Superior temporal gyrus (tissue), 1 donor: ENCODE measurements at regions not wholly inside any gene's neighbourhood (a gene's known extent, or its start where the extent isn't known, plus 50 kb on each side); places are given as distances from the start of the nearest gene placed in this dataset.
"Not testable (repeated sequence)": the region's sequence is repeated elsewhere in the genome, so short reads cannot be mapped to it uniquely, and the experiment has no call there.

ENCODE experiments used
- DNase-seq: peaks from one replicate; pipeline ENCODE4 v3.0.0-alpha.2; 2016; ENCODE audit errors: extremely low spot score

DNA sequence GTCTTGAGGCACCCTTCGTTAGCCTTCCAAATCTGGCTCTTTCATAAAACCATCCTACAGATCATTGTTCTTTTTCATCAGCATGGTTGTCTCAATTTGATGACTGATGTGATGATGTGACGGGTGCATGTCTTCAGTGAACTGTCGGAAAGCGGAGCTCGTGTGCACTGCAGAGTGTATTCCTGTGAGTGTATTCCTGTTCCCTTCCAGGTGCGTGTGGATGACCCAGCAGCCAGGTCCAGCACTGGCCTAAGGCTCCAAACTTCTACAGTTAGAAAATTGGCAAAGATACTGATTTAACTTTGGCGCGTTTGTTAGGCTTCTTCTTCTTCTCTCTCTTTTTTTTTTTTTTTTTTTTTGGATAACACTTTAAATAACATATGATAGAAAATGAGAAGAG lies 314.8 kb upstream of the SPATA31A3 start:
- DNase-seq, result not testable (repeated sequence)

DNA sequence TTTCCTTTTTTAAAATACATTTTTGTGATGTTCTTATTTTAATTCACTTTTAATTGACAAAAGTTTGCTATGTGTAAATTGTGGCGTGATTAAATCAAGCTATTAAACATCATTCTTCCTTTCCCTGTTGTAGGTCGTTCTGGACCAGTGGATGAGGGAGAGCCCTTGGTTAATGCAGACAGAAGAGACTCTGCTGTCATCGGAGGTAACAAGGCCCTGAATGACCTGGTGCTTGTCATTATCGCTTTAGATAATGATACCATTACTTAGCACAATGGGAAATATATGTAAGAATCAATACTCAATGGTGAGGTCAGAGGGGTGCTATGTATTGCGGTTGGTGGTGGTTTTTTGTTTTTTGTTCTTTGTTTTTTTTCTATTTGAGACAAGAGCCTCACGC lies 296.4 kb upstream of the SPATA31A3 start:
- DNase-seq, result not testable (repeated sequence)

DNA sequence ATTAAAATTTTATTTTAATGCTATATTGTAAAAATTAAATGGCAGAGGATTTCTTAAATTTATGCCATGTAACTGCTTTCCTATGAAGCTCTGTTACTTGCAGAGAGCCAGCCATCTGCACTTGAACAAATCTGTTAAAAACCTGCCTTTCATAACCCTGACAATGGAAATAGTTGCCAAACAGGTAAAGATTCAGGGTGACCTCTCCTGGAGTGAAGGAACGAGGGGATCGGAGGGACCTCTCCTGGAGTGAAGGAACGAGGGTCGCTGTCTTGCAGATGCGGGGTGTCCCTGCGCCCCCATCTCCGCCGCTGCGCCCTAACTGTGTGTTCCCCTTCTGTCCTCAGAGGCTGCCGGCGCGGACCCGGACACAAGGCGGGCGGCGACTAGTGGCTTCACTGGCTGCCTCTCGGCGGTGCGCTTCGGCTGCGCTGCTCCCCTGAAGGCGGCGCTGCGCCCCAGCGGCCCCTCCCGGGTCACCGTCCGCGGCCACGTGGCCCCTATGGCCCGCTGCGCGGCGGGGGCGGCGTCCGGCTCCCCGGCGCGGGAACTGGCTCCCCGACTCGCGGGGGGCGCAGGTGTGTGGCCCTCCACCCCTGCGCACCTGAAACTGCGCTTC lies 295.9 kb upstream of the SPATA31A3 start:
- DNase-seq, result not testable (repeated sequence)

- not testable (repeated sequence) for DNase-seq
These were observed 291.9 kb upstream of the SPATA31A3 start for GRCh38 chr9:67284299-67284698.

DNA sequence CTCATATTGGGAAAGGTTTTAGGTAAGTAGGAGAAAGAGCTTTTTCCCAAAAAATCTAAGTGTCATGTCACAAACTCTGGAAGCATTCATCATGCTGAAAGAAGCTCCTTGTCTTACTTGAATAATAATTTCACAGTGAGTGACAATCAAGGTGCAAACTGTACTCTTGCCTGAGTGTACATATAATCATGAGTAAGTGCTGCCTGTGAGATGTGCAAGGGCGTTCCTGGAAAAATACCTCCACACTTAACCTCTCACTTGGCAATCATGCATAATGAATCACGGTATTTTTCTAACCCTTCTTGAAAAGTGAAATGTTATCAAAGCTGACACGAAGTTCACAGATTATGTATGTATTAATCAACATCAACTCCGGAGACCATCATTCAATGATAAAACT lies 289.2 kb upstream of the SPATA31A3 start:
- DNase-seq, result not testable (repeated sequence)

GRCh38 chr9:67269692-67270091 lies 277.3 kb upstream of the SPATA31A3 start:
- DNase-seq, result not testable (repeated sequence)

- not testable (repeated sequence) for DNase-seq
These were observed 265.5 kb upstream of the SPATA31A3 start for GRCh38 chr9:67257894-67258293.

GRCh38 chr9:67248967-67249366 lies 256.6 kb upstream of the SPATA31A3 start:
- not testable (repeated sequence) for DNase-seq

- not testable (repeated sequence) for DNase-seq
These were observed 219.7 kb upstream of the SPATA31A3 start for GRCh38 chr9:67212073-67212472.

DNA sequence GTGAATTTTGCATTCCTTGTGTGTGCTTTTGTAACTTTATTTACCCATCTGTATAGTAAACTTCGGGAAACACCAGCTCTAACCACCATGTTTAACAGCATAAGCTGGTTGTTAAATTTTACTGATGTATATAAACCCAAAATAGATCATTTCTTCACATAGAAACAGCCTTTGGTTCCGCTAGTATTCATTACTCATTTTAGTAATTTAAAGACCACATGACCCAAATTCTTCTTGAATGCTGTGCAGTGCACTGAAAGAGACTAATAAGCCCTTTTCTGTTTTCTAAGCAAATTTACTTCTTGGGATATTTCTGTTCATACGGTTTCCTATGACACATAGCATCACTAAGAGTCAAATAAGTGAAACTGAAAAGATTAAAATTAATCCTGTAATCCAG lies 218.5 kb upstream of the SPATA31A3 start:
- DNase-seq, result not testable (repeated sequence)

DNA sequence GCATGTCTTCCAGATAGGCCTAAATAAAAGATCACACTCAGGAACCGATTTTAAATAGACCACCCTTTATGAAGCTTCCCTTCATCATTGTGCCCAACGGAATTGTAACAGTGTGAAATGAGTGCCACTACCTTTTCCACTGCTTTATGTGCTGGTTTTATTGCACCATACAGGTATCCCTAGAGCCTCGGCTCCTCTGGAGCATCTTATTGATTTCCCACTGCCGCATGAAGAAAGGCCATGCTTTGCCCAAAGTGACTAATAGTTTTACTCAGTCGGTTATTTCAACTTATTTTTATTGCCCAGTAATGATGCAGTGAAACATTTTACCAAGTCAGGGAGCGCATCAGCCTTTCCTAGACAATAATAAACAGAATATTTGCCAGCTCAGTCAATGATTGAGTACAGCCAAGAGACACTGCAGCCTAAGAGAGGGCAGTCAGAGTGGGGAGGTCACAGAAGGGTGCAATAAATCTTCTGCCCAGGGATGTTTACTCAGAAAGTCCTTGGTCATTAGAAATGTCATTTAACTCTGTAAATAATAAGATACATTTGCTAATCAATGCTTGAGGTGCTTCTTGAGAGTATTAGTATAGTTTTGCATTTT lies 216.6 kb upstream of the SPATA31A3 start:
- not testable (repeated sequence) for DNase-seq

GRCh38 chr9:67196135-67196534 lies 203.8 kb upstream of the SPATA31A3 start:
- DNase-seq, result not testable (repeated sequence)

- not testable (repeated sequence) for DNase-seq
These were observed 203.0 kb upstream of the SPATA31A3 start for GRCh38 chr9:67195357-67195756.

GRCh38 chr9:67179185-67179584 lies 186.8 kb upstream of the SPATA31A3 start:
- DNase-seq, result not testable (repeated sequence)

DNA sequence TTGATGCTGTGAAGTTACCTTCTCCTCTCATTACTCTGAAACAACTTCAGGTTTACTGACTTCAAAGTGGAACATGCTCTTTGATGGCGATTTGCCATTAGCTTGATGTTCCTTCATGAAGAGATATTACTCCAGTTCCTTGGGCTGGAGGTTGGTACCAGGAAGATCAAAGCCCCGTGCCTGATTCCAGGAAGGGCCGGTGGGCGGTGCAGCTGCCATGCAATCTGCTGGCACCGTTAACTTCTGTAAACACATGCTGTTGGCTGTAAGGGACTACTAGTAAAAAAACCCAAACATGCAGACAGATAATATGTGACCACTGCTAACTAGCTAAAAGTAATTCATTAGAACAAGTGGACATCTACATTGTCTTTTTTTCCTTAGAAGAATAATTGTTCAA lies 182.8 kb upstream of the SPATA31A3 start:
- DNase-seq, result not testable (repeated sequence)

- DNase-seq, result not testable (repeated sequence)
These were observed 179.4 kb upstream of the SPATA31A3 start for GRCh38 chr9:67171721-67172120.

DNA sequence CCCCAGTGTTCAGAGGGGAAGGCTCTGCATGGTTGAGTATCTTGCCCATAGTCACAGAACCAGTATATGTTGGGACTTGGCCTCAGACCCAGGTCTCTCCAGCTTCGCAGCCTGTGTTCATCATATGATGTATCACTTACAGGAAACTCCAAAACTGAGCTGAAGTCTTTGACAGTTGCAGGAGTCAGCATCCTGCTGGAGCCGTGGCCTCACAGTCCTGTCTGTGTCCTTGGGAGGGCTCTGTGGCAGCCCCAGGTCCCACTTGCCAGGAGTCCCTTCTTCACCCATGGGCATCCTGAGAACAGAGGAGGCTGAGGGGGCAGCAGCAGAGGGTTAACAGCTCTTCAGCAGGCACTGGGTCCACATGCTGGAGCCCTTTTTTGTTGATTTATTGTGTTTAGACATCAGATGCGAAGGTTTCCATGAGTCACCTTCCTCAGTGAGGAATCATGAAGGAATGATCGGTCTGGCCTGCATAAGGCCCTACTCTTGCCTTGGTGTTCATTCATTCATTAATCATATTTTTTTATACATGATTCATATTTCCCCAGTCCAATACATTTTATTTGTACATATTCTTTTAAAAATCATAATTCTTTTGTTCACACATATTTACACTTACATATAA lies 176.3 kb upstream of the SPATA31A3 start:
- not testable (repeated sequence) for DNase-seq

GRCh38 chr9:67166335-67166734 lies 174.0 kb upstream of the SPATA31A3 start:
- DNase-seq, result not testable (repeated sequence)

- not testable (repeated sequence) for DNase-seq
These were observed 170.5 kb upstream of the SPATA31A3 start for GRCh38 chr9:67162827-67163226.

GRCh38 chr9:67155218-67155617 lies 162.9 kb upstream of the SPATA31A3 start:
- DNase-seq, result not testable (repeated sequence)

DNA sequence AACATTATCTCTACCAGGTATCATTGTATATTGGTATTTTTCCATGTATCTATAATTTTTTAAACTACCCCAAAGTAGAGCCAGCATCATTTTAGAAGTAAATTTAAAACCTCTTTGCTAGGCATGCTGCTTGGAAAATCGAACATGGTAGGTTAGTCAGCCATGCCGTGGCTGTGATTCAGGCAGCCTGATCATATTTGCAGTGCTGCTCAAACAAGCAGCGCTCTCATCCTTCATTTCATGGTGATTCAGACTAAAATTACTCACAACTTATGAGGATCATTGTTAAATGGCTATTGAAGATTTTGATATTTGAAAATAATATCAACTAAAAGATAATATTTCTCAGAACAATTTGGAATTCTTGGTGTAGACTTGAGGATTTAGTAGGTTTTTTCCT lies 161.2 kb upstream of the SPATA31A3 start:
- not testable (repeated sequence) for DNase-seq

DNA sequence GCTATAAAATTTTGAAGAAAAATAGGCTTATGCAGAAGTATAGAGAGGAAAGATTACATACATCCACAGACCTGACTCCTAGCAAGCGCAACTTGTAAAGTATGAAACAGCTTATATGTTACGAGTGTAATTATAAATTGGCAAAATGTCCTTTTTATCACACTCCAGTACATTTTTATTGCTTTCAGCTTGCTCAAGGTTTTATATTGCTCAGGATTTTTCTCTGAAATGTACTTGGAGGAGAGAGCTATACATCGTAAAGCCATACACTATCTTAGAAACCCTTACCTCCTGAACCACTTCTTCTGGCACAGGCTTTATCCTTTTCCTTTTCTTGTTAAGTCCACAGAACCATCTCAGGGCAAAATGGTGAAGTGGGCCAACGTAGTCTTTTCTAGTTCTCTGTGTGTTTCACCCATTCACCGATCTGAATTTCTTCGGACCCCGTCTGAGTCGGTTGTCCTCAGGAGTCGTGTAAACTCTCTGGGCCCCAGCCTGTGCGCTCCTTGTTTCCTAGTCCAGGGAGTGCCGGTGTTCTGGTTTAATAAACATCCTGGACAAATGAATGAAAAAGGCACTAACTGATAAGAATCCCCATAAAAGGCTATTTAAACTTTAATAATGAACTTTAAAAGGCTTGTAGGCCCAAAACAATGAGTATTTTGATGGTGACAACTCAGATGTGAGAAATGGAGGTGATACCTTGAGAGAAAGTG lies 150.2 kb upstream of the SPATA31A3 start:
- DNase-seq, result not testable (repeated sequence)
